Smooth muscle cell (in vitro differentiated cells): ENCODE measurements at regions not wholly inside any gene's neighbourhood (a gene's known extent, or its start where the extent isn't known, plus 50 kb on each side); places are given as distances from the start of the nearest gene placed in this dataset.

ENCODE experiments used
- DNase-seq: peaks from one replicate; lab custom pipeline; 2025; ENCODE audit not compliant: unreplicated experiment; lab: John Stamatoyannopoulos, UW
- H2AFZ ChIP-seq: fragments of 200-600 bp; sonication (generic); 2 replicates; pipeline ENCODE4 v1.6.0; 2016; ENCODE audit warnings: antibody characterized with exemption, low read depth, mild to moderate bottlenecking
- H3F3A ChIP-seq: fragments of 200-600 bp; sonication (generic); 2 replicates; pipeline ENCODE4 v1.6.0; 2017; ENCODE audit warnings: antibody characterized with exemption, low read depth
- H3K27ac ChIP-seq: fragments of 200-600 bp; sonication (generic); 2 replicates; pipeline ENCODE4 v1.5.1; 2016; ENCODE audit warnings: low read depth, mild to moderate bottlenecking
- H3K27me3 ChIP-seq: fragments of 200-600 bp; sonication (generic); 2 replicates; pipeline ENCODE4 v1.6.1; 2016; ENCODE audit warnings: low read depth, mild to moderate bottlenecking
- H3K36me3 ChIP-seq: fragments of 200-600 bp; sonication (generic); 2 replicates; pipeline ENCODE4 v1.5.1; 2016; ENCODE audit warnings: low read depth
- H3K4me1 ChIP-seq: fragments of 200-600 bp; sonication (generic); 2 replicates; pipeline ENCODE4 v1.5.1; 2016; ENCODE audit warnings: low read depth
- H3K4me2 ChIP-seq: fragments of 200-600 bp; sonication (generic); 2 replicates; pipeline ENCODE4 v1.6.0; 2016; ENCODE audit warnings: mild to moderate bottlenecking
- H3K4me3 ChIP-seq: fragments of 200-600 bp; sonication (generic); 2 replicates; pipeline ENCODE4 v1.5.1; 2016; ENCODE audit warnings: mild to moderate bottlenecking
- H3K79me2 ChIP-seq: fragments of 200-600 bp; sonication (generic); 2 replicates; pipeline ENCODE4 v1.6.0; 2016; ENCODE audit warnings: low read depth, mild to moderate bottlenecking
- H3K9ac ChIP-seq: fragments of 200-600 bp; sonication (generic); 2 replicates; pipeline ENCODE4 v1.6.0; 2016; ENCODE audit warnings: low read depth
- H3K9me3 ChIP-seq: fragments of 200-600 bp; sonication (generic); replicated peaks from 2 replicates; pipeline ENCODE4 v1.5.1; 2016; ENCODE audit warnings: low read depth
- H4K20me1 ChIP-seq: fragments of 200-600 bp; sonication (generic); 2 replicates; pipeline ENCODE4 v1.6.0; 2016; ENCODE audit warnings: low read depth
- WGBS: methylation state at CpG from one replicate; pipeline ENCODE4 v1.1.7; 2016; ENCODE audit warnings: low lambda C conversion rate; 5-methylcytosine and 5-hydroxymethylcytosine counted together
- TF ChIP-seq, protein P1 (sequence below): fragments of 200-600 bp; sonication (generic); IDR thresholded peaks from 2 replicates; pipeline ENCODE4 v1.5.1; 2017; ENCODE audit warnings: borderline replicate concordance, mild to moderate bottlenecking, antibody characterized with exemption; ENCODE audit not compliant: insufficient read depth, poor library complexity, severe bottlenecking

DNA sequence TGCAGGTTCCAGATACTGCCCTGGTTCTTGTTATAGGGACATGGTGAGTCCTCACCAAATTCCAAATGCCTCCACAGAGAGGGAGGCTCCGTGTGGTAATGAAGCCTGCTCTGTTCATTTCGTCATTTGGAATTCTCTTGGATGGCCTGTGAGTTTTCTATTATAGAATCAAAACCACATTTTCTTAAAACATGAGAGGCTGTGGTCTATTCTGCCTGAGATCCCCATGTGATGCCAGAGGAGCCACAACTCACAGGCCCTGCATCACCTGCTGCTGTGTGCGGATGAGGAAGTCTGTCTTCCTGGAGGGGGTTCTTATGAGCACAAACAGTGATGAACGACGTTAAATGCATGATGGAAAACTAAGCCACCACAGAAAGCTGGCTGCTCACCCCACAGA lies 264.4 kb downstream of the UQCRFS1 start:
- H2AFZ ChIP-seq, result no peak overlapping the region

DNA sequence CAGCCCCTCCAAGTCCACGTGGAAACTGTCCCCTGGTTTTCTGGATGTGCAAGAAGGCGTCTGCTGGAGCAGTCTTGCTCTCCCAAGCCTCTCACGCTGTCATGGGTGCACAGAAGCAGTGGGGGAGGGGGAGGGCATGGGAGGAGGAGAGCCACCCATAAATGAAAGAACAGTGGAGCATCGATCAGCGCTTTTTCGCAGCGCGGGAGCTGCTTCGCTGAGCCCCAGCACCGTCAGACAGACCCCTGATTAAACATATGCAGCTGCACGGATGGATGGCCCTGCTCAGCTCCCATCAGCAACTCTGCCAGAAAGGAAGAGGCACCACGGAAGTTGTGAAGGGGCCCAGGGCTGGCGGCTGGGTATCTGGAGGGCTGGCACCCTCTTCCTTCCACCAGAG lies 264.9 kb downstream of the UQCRFS1 start:
- no peak for DNase-seq
- H3K27me3 ChIP-seq, result no peaks in the 10 kb centered on the region
- H4K20me1 ChIP-seq, result no peaks in the 10 kb centered on the region
- H2AFZ ChIP-seq, result no peak overlapping the region
- H3K4me1 ChIP-seq, result no peaks in the 10 kb centered on the region
- no peak overlapping the region for H3K9ac ChIP-seq
- TF ChIP-seq, protein P1, sequence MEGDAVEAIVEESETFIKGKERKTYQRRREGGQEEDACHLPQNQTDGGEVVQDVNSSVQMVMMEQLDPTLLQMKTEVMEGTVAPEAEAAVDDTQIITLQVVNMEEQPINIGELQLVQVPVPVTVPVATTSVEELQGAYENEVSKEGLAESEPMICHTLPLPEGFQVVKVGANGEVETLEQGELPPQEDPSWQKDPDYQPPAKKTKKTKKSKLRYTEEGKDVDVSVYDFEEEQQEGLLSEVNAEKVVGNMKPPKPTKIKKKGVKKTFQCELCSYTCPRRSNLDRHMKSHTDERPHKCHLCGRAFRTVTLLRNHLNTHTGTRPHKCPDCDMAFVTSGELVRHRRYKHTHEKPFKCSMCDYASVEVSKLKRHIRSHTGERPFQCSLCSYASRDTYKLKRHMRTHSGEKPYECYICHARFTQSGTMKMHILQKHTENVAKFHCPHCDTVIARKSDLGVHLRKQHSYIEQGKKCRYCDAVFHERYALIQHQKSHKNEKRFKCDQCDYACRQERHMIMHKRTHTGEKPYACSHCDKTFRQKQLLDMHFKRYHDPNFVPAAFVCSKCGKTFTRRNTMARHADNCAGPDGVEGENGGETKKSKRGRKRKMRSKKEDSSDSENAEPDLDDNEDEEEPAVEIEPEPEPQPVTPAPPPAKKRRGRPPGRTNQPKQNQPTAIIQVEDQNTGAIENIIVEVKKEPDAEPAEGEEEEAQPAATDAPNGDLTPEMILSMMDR, result no peak
- H3K4me3 ChIP-seq, result no peak overlapping the region
- no peaks in the 10 kb centered on the region for H3K36me3 ChIP-seq
- H3F3A ChIP-seq, result no peaks in the 10 kb centered on the region
- 85% methylated on average over 13 of the region's 13 CpGs for WGBS
- H3K79me2 ChIP-seq, result no peaks in the 10 kb centered on the region
- no peak overlapping the region for H3K4me2 ChIP-seq
- no peak overlapping the region for H3K27ac ChIP-seq
- H3K9me3 ChIP-seq, result no peaks in the 10 kb centered on the region

More for the DNA sequence above, 264.4 kb downstream of the UQCRFS1 start:
- H3K27me3 ChIP-seq, result no peaks in the 10 kb centered on the region
- no peaks in the 10 kb centered on the region for H4K20me1 ChIP-seq
- no peaks in the 10 kb centered on the region for H3K9me3 ChIP-seq
- H3K4me3 ChIP-seq, result no peak overlapping the region
- no peaks in the 10 kb centered on the region for H3K36me3 ChIP-seq
- no peaks in the 10 kb centered on the region for H3K79me2 ChIP-seq
- no peak for DNase-seq
- H3K4me2 ChIP-seq, result no peak overlapping the region
- no peaks in the 10 kb centered on the region for H3F3A ChIP-seq
- no peak overlapping the region for H3K27ac ChIP-seq
- H3K9ac ChIP-seq, result no peak overlapping the region
- 85% methylated on average over 5 of the region's 5 CpGs for WGBS
- no peaks in the 10 kb centered on the region for H3K4me1 ChIP-seq
- TF ChIP-seq, protein P1, result no peak

DNA sequence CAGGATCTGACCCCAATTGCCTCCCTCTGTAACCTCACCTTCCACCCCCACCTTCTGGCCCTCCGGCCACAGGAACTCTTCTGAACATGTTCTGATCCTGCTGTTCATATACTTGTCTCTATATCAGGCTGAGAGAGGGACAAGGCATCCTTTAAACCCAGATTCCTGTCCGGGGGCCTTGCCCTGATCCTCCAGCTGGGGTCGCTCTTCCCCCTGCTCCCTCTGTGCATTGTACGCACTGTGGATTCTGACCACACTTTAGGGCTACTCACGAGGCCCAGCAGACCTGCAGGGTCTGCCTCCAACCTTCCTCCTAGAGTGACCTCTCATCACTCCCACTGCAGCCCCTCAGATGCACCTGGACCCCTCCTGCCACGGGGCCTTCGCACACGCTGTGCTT lies 269.3 kb downstream of the UQCRFS1 start:
- no peak overlapping the region for H2AFZ ChIP-seq
- H3K4me2 ChIP-seq, result no peak overlapping the region
- H3K4me1 ChIP-seq, result no peaks in the 10 kb centered on the region
- no peaks in the 10 kb centered on the region for H3F3A ChIP-seq
- H4K20me1 ChIP-seq, result no peaks in the 10 kb centered on the region
- TF ChIP-seq, protein P1, result no peak
- no peaks in the 10 kb centered on the region for H3K79me2 ChIP-seq
- 86% methylated on average over 8 of the region's 8 CpGs for WGBS
- no peak for DNase-seq
- H3K4me3 ChIP-seq, result no peak overlapping the region
- no peaks in the 10 kb centered on the region for H3K36me3 ChIP-seq
- H3K9me3 ChIP-seq, result no peaks in the 10 kb centered on the region
- H3K27me3 ChIP-seq, result no peaks in the 10 kb centered on the region
- no peak overlapping the region for H3K27ac ChIP-seq
- H3K9ac ChIP-seq, result no peak overlapping the region

DNA sequence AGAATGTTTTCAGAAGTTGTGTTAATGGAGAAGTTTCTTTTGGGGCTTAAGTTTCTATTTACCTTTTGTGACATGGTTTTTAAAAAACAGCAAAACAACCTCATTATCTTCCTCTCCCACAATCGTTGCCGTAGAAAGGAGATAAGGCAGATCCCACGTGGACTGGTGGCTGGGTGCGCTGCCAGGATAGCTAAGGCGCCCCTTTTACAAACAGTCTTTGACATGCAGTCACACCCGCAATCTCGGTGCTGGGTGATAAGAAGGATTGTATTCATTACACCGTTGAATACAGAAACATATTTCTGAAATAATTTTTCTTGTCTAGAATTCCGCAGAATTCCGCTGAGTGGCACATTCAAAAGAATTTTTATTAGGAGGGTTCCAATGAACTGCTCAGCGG lies 271.1 kb downstream of the UQCRFS1 start:
- Histone ChIP-seq H3K4me3 (no peak overlapping the region), H4K20me1 (no peaks in the 10 kb centered on the region), H3K4me1 (no peaks in the 10 kb centered on the region), H3K4me2 (no peak overlapping the region), H3K27ac (no peak overlapping the region), H3K27me3 (no peaks in the 10 kb centered on the region), H3F3A (no peaks in the 10 kb centered on the region), H3K9me3 (no peaks in the 10 kb centered on the region), H3K9ac (no peak overlapping the region), H2AFZ (no peak overlapping the region), H3K79me2 (no peaks in the 10 kb centered on the region), H3K36me3 (no peaks in the 10 kb centered on the region)
- 80% methylated on average over 11 of the region's 11 CpGs for WGBS
- TF ChIP-seq, protein P1, result no peak
- DNase-seq, result no peak
